ENCODE measurements at regions not wholly inside any gene's neighbourhood (a gene's known extent, or its start where the extent isn't known, plus 50 kb on each side); places are given as distances from the start of the nearest gene placed in this dataset.

- Histone ChIP-seq H3K27me3 (replicated peaks; ENCODE audit: insufficient read depth) (no peaks in the 10 kb centered on the region), H3K9me3 (no peaks in the 10 kb centered on the region), H3K36me3 (no peaks in the 10 kb centered on the region), H3K4me3 (no peak overlapping the region), H3K27ac (no peak overlapping the region), H3K4me1 (replicated peaks) (no peaks in the 10 kb centered on the region)
- TF ChIP-seq, protein P1, sequence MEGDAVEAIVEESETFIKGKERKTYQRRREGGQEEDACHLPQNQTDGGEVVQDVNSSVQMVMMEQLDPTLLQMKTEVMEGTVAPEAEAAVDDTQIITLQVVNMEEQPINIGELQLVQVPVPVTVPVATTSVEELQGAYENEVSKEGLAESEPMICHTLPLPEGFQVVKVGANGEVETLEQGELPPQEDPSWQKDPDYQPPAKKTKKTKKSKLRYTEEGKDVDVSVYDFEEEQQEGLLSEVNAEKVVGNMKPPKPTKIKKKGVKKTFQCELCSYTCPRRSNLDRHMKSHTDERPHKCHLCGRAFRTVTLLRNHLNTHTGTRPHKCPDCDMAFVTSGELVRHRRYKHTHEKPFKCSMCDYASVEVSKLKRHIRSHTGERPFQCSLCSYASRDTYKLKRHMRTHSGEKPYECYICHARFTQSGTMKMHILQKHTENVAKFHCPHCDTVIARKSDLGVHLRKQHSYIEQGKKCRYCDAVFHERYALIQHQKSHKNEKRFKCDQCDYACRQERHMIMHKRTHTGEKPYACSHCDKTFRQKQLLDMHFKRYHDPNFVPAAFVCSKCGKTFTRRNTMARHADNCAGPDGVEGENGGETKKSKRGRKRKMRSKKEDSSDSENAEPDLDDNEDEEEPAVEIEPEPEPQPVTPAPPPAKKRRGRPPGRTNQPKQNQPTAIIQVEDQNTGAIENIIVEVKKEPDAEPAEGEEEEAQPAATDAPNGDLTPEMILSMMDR (IDR thresholded peaks at IDR 0.05): no peak
- TF ChIP-seq POLR2A (IDR thresholded peaks at IDR 0.05) (no peak), POLR2AphosphoS5 (IDR thresholded peaks at IDR 0.05) (no peak)
- no peak for DNase-seq (ENCODE audit: low spot score)
- intact Hi-C loops (cut with DNase I): no loop called here
- 83% methylated on average over 9 of the region's 9 CpGs for WGBS
Measured at GRCh38 chr2:182521453-182522404, 94.9 kb upstream of the PDE1A start.

DNA sequence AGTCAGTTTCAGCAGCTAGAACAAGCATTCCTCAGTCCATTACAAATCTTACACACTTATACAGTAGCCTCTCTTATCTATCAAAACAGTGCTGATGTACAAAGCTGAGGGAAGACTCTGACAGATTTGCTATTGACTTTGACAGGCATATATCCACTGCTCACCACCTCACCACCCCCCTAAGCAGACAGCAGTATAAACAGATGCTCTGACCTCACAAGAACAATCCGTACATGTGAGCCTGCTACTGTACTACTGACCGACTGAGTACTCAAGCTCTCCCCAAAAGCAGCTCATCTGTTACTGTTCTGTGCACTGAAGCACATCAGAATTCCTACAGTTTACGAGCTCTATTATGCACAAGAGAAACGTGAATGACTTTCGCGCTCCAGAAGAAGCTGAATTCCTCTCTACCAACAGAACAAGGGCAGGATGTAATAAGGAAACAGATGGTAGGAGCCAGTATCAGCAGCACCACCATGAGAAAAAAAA, 95.6 kb upstream of the PDE1A start:
- 4% methylated on average over 6 of the region's 6 CpGs for WGBS
- H3K4me3 ChIP-seq: no peak overlapping the region
- no peaks in the 10 kb centered on the region for H3K4me1 ChIP-seq (replicated peaks)
- no peak overlapping the region for H3K27ac ChIP-seq
- intact Hi-C loops (cut with DNase I): no loop called here
- H3K27me3 ChIP-seq (replicated peaks; ENCODE audit: insufficient read depth): no peaks in the 10 kb centered on the region
- H3K36me3 ChIP-seq: no peaks in the 10 kb centered on the region
- H3K9me3 ChIP-seq: no peaks in the 10 kb centered on the region
- DNase-seq (ENCODE audit: low spot score): no peak
- TF ChIP-seq, protein P1 (IDR thresholded peaks at IDR 0.05): no peak
- TF ChIP-seq POLR2AphosphoS5 (IDR thresholded peaks at IDR 0.05): no peak
- no peak for TF ChIP-seq POLR2A (IDR thresholded peaks at IDR 0.05)

DNA sequence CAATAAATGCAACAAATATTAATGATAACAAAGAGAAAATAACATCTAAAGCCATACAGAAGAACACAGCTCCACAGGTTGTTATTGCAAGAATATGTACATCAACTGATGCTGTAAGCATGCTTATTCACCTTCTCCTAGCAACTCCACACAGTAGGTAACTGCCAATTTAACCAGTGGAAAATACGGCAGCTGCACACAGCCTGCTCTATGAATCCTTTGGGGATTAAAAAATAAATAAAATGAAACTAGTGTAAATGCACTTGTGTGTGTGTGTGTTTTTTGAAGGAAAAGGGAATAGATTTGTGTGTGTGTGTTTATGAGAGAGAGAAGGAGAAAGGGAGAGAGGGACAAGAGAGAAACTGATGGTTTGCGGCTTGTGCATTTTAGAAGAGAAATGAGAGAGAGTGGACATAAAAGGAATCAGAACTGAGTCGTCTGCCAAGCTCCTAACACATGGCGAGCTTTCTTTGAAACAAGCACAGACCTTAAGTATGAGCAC, 96.2 kb upstream of the PDE1A start:
- Histone ChIP-seq H3K4me3 (no peak overlapping the region), H3K36me3 (no peaks in the 10 kb centered on the region), H3K27ac (no peak overlapping the region), H3K4me1 (replicated peaks) (no peaks in the 10 kb centered on the region), H3K9me3 (no peaks in the 10 kb centered on the region), H3K27me3 (replicated peaks; ENCODE audit: insufficient read depth) (no peaks in the 10 kb centered on the region)
- no peak for DNase-seq (ENCODE audit: low spot score)
- WGBS: 43% methylated on average over 4 of the region's 4 CpGs
- TF ChIP-seq, protein P1 (IDR thresholded peaks at IDR 0.05): no peak
- TF ChIP-seq POLR2AphosphoS5 (IDR thresholded peaks at IDR 0.05) (no peak), POLR2A (IDR thresholded peaks at IDR 0.05) (no peak)
- intact Hi-C loops (cut with DNase I): no loop called here

DNA sequence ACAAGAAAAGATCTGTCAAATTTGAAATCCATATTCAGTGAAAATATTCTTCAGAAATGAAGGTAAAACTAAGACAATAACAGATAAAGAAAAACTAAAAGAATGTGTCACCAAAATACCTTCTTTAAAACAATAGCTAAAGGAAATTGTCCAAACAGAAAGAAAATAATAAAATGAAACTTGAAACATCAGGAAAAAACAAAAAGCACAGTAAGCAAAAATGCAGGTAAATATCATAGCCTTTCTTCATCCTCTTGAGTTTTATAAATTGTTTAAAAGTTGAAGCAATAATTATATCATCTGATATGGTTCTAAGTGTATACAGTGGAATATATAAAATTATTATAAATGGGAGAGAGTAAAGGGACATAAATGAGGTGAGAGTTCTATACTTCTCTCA, 103.8 kb upstream of the PDE1A start:
- no peak overlapping the region for H3K27ac ChIP-seq
- no peaks in the 10 kb centered on the region for H3K4me1 ChIP-seq (replicated peaks)
- no peaks in the 10 kb centered on the region for H3K9me3 ChIP-seq
- TF ChIP-seq, protein P1 (IDR thresholded peaks at IDR 0.05): no peak
- TF ChIP-seq POLR2A (IDR thresholded peaks at IDR 0.05) (no peak), POLR2AphosphoS5 (IDR thresholded peaks at IDR 0.05) (no peak)
- DNase-seq (ENCODE audit: low spot score): no peak
- no peaks in the 10 kb centered on the region for H3K27me3 ChIP-seq (replicated peaks; ENCODE audit: insufficient read depth)
- no peaks in the 10 kb centered on the region for H3K36me3 ChIP-seq
- intact Hi-C loops (cut with DNase I): no loop called here
- no peak overlapping the region for H3K4me3 ChIP-seq
